ENCODE measurements at regions not wholly inside any gene's neighbourhood (a gene's known extent, or its start where the extent isn't known, plus 50 kb on each side); places are given as distances from the start of the nearest gene placed in this dataset.

DNA sequence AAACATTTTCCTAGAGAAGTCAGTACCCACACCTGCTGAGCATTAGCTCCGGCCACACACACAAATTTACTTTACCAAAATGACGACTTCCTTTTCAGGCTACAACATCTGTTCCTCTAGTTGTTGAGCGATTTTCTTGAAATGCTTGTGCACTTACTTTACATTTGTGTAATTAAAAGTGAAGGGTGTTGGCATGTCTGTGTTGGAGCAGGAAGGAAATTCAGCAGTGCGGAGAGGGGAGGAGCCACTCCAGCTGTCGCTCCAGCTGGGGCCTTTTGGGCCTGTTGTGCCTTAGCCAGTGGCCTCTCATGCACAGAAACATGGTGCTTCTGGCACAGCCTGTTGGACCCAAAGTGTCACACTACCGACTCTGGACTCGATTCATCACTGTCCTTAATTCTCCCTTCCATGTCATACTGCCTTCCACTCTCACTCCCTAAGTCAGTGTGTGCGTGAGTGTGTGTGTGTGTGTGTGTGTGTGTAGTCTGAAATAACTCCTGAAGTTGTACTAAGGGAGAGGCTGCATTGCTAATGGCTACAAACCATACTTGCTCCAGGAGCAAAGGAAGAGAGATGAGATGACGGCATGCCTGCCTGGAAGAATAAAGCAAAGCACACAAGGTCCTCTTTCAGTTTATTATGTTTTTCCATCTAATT, 191.8 kb upstream of the ARG1 start:
- Histone ChIP-seq H2AFZ (ENCODE audit: low read length) (no peak overlapping the region), H3K4me1 (ENCODE audit: insufficient read depth, low read length, severe bottlenecking) (no peaks in the 10 kb centered on the region), H3K4me3 (ENCODE audit: low read depth, low read length, poor library complexity, severe bottlenecking) (no peak overlapping the region), H3K36me3 (ENCODE audit: insufficient read depth, low read length) (no peaks in the 10 kb centered on the region), H3K27me3 (ENCODE audit: insufficient read depth, low read length) (no peaks in the 10 kb centered on the region), H4K20me1 (ENCODE audit: insufficient read depth, low read length) (no peaks in the 10 kb centered on the region), H3K9me3 (ENCODE audit: low read length) (no peaks in the 10 kb centered on the region), H3F3A (ENCODE audit: insufficient read depth, low read length) (no peaks in the 10 kb centered on the region), H3K79me2 (ENCODE audit: insufficient read depth, low read length) (no peaks in the 10 kb centered on the region), H3K27ac (ENCODE audit: low read depth, low read length, poor library complexity, severe bottlenecking) (no peak overlapping the region), H3K9me2 (ENCODE audit: low read depth, low read length) (no peaks in the 10 kb centered on the region), H3K9ac (ENCODE audit: low read length) (no peak overlapping the region), H3K4me2 (ENCODE audit: low read length) (no peak overlapping the region)
- no peak for TF ChIP-seq EZH2 (IDR thresholded peaks at IDR 0.05; ENCODE audit: borderline replicate concordance, low read length)
- TF ChIP-seq, protein P1, sequence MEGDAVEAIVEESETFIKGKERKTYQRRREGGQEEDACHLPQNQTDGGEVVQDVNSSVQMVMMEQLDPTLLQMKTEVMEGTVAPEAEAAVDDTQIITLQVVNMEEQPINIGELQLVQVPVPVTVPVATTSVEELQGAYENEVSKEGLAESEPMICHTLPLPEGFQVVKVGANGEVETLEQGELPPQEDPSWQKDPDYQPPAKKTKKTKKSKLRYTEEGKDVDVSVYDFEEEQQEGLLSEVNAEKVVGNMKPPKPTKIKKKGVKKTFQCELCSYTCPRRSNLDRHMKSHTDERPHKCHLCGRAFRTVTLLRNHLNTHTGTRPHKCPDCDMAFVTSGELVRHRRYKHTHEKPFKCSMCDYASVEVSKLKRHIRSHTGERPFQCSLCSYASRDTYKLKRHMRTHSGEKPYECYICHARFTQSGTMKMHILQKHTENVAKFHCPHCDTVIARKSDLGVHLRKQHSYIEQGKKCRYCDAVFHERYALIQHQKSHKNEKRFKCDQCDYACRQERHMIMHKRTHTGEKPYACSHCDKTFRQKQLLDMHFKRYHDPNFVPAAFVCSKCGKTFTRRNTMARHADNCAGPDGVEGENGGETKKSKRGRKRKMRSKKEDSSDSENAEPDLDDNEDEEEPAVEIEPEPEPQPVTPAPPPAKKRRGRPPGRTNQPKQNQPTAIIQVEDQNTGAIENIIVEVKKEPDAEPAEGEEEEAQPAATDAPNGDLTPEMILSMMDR (IDR thresholded peaks at IDR 0.05; ENCODE audit: low read length), result no peak

GRCh38 chr6:131381709-131382093, 191.3 kb upstream of the ARG1 start:
- no peak for TF ChIP-seq EZH2 (IDR thresholded peaks at IDR 0.05; ENCODE audit: borderline replicate concordance, low read length)
- TF ChIP-seq, protein P1 (IDR thresholded peaks at IDR 0.05; ENCODE audit: low read length), result no peak
- Histone ChIP-seq H3K27ac (ENCODE audit: low read depth, low read length, poor library complexity, severe bottlenecking) (no peak overlapping the region), H3K4me1 (ENCODE audit: insufficient read depth, low read length, severe bottlenecking) (no peaks in the 10 kb centered on the region), H3K9ac (ENCODE audit: low read length) (no peak overlapping the region), H4K20me1 (ENCODE audit: insufficient read depth, low read length) (no peaks in the 10 kb centered on the region), H3K4me2 (ENCODE audit: low read length) (no peak overlapping the region), H3K36me3 (ENCODE audit: insufficient read depth, low read length) (no peaks in the 10 kb centered on the region), H3F3A (ENCODE audit: insufficient read depth, low read length) (no peaks in the 10 kb centered on the region), H3K9me3 (ENCODE audit: low read length) (no peaks in the 10 kb centered on the region), H3K27me3 (ENCODE audit: insufficient read depth, low read length) (no peaks in the 10 kb centered on the region), H2AFZ (ENCODE audit: low read length) (no peak overlapping the region), H3K79me2 (ENCODE audit: insufficient read depth, low read length) (no peaks in the 10 kb centered on the region), H3K9me2 (ENCODE audit: low read depth, low read length) (no peaks in the 10 kb centered on the region), H3K4me3 (ENCODE audit: low read depth, low read length, poor library complexity, severe bottlenecking) (no peak overlapping the region)

DNA sequence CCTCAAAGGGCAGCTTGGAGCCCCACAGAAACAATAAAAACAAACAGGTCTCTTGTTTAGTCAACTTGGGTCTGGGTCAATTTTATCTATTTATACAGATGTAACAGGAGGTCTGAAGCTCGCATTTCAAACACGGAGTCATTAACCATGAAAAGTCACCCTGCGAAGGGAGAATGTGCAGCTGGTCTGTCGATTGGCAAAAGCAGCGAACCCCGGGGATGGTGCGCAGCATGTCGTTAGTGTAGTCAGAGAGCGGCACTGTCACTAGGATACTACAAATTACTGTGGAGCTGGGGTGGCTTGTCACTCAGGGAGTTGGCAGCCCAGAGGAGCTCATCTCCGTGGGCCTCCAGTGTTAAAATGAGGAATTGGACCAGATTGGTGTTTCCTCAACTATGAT, 190.4 kb upstream of the ARG1 start:
- Histone ChIP-seq H3K9me2 (ENCODE audit: low read depth, low read length) (no peaks in the 10 kb centered on the region), H3K9me3 (ENCODE audit: low read length) (no peaks in the 10 kb centered on the region), H3K79me2 (ENCODE audit: insufficient read depth, low read length) (no peaks in the 10 kb centered on the region), H3F3A (ENCODE audit: insufficient read depth, low read length) (no peaks in the 10 kb centered on the region), H3K9ac (ENCODE audit: low read length) (no peak overlapping the region), H3K4me2 (ENCODE audit: low read length) (no peak overlapping the region), H2AFZ (ENCODE audit: low read length) (no peak overlapping the region), H3K27me3 (ENCODE audit: insufficient read depth, low read length) (no peaks in the 10 kb centered on the region), H4K20me1 (ENCODE audit: insufficient read depth, low read length) (no peaks in the 10 kb centered on the region), H3K36me3 (ENCODE audit: insufficient read depth, low read length) (no peaks in the 10 kb centered on the region), H3K4me3 (ENCODE audit: low read depth, low read length, poor library complexity, severe bottlenecking) (no peak overlapping the region), H3K4me1 (ENCODE audit: insufficient read depth, low read length, severe bottlenecking) (no peaks in the 10 kb centered on the region), H3K27ac (ENCODE audit: low read depth, low read length, poor library complexity, severe bottlenecking) (no peak overlapping the region)
- TF ChIP-seq EZH2 (IDR thresholded peaks at IDR 0.05; ENCODE audit: borderline replicate concordance, low read length), result no peak
- TF ChIP-seq, protein P1 (IDR thresholded peaks at IDR 0.05; ENCODE audit: low read length), result no peak

All from OCI-LY1 (cell line).